NT2/D1 (cell line): ENCODE measurements at regions not wholly inside any gene's neighbourhood (a gene's known extent, or its start where the extent isn't known, plus 50 kb on each side); places are given as distances from the start of the nearest gene placed in this dataset.
"Not testable (repeated sequence)": the region's sequence is repeated elsewhere in the genome, so short reads cannot be mapped to it uniquely, and the experiment has no call there.

Experiments
- SUZ12 ChIP-seq: IDR thresholded peaks from 2 replicates; pipeline ENCODE4 v1.6.1; 2011; ENCODE audit not compliant: insufficient read length, insufficient read depth; ENCODE audit errors: extremely low read depth
- YY1 ChIP-seq: IDR thresholded peaks from 2 replicates; pipeline ENCODE4 v1.6.1; 2011; ENCODE audit not compliant: insufficient read length, insufficient read depth
- ZNF274 ChIP-seq: IDR thresholded peaks from 2 replicates; pipeline ENCODE4 v1.6.1; 2011; ENCODE audit warnings: mild to moderate bottlenecking, low read depth, low read length

- TF ChIP-seq ZNF274, YY1, SUZ12: not testable (repeated sequence)
Observed at GRCh38 chr5:122669709-122670108, 105.2 kb upstream of the SNX2 start.
